ENCODE measurements at regions not wholly inside any gene's neighbourhood (a gene's known extent, or its start where the extent isn't known, plus 50 kb on each side); places are given as distances from the start of the nearest gene placed in this dataset.
A peak's percentile ranks its signal among the peaks of the same experiment; 100 is the strongest.

DNA sequence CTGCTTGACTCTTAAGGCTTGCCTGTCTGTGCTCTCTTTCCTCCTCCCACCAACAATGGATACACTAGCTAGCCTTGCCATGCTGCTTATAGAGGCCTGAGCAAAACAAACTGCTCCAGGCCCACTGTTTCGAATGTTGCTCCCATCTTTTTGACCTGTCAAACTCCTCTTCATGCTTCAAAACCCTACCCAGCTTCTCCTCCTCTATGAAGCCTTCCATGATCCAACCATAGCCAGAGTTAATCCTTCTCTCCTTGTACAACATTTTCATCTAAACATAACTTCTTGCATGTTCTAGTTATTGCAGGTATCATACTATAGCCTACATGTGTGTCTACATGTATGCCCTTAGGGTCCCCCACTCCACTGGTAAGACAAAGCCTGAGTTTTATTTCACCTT is 426.7 kb upstream of the MGMT start:
- DNase-seq: no peak
- Mint-ChIP-seq H3K4me1 (ENCODE audit: low read depth) (no peaks in the 10 kb centered on the region), H3K27ac (no peak overlapping the region), H3K27me3 (ENCODE audit: insufficient read depth) (no peaks in the 10 kb centered on the region), H3K4me3 (no peak overlapping the region), H3K36me3 (ENCODE audit: low read depth) (no peaks in the 10 kb centered on the region; the same call in 1 of the 2 replicates), H3K9me3 (peaks cover 19% of the 10 kb centered on the region)
- TF ChIP-seq CTCF (IDR thresholded peaks at IDR 0.05): no peak

GRCh38 chr10:129041916-129042315 is 425.1 kb upstream of the MGMT start:
- TF ChIP-seq CTCF (IDR thresholded peaks at IDR 0.05): no peak
- no peak overlapping the region for H3K4me3 Mint-ChIP-seq
- no peak for DNase-seq
- H3K4me1 Mint-ChIP-seq (ENCODE audit: low read depth): no peaks in the 10 kb centered on the region; the same call in 1 of the 2 replicates
- peaks cover 29% of the 10 kb centered on the region for H3K9me3 Mint-ChIP-seq
- H3K36me3 Mint-ChIP-seq (ENCODE audit: low read depth): no peaks in the 10 kb centered on the region; the same call in 1 of the 2 replicates
- no peaks in the 10 kb centered on the region; the same call in 1 of the 2 replicates for H3K27me3 Mint-ChIP-seq (ENCODE audit: insufficient read depth)
- H3K27ac Mint-ChIP-seq: no peak overlapping the region

DNA sequence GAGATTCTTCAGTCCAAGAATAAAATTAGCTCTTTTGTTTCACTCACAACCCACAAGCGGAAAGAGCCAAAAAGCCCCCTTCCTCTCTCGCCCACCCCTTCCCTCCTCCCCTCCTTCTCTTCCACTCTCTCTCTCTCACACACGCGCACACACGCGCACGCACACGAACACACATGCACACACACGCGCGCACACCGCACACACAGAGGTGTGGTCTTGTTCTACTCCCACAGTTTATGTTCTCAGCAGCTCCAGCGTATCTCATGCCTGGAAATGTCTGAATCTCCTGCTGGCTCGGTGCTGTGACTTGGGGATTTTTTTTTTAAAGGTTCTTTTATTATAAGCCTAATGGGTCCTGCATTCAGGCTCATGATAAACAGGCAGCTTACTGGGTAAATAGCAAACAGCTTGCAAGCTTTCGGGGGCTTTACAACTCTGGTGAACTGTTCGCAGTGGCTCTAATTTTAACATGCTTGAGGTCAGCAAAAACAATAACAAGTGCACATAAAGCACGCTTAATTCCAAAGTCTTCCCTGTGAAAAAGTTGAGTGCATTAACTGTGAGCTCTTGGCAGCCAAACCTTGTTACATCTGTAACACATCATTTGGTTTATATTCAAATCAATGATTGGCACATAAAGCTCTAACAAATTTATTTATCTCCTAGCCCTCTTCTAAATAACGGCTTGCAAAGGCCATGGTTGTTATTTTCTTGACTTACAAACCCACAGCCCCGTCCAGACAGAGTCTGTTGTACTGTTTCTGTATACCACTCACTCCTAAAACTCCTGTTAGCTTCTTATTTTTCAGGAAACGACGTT is 424.1 kb upstream of the MGMT start:
- TF ChIP-seq CTCF (IDR thresholded peaks at IDR 0.05): no peak
- no peaks in the 10 kb centered on the region; the same call in 1 of the 2 replicates for H3K4me1 Mint-ChIP-seq (ENCODE audit: low read depth)
- H3K36me3 Mint-ChIP-seq (ENCODE audit: low read depth): no peaks in the 10 kb centered on the region; the same call in 1 of the 2 replicates
- H3K9me3 Mint-ChIP-seq: peaks cover 26% of the 10 kb centered on the region
- H3K27ac Mint-ChIP-seq: no peak overlapping the region
- no peak overlapping the region for H3K4me3 Mint-ChIP-seq
- no peak for DNase-seq
- H3K27me3 Mint-ChIP-seq (ENCODE audit: insufficient read depth): no peaks in the 10 kb centered on the region; the same call in 1 of the 2 replicates

GRCh38 chr10:129043691-129044090 is 423.4 kb upstream of the MGMT start:
- Mint-ChIP-seq H3K27ac (no peak overlapping the region), H3K4me1 (ENCODE audit: low read depth) (no peaks in the 10 kb centered on the region; the same call in 1 of the 2 replicates), H3K36me3 (ENCODE audit: low read depth) (no peaks in the 10 kb centered on the region; the same call in 1 of the 2 replicates), H3K9me3 (peaks cover 26% of the 10 kb centered on the region), H3K27me3 (ENCODE audit: insufficient read depth) (no peaks in the 10 kb centered on the region; the same call in 1 of the 2 replicates), H3K4me3 (no peak overlapping the region)
- DNase-seq: no peak
- TF ChIP-seq CTCF (IDR thresholded peaks at IDR 0.05): no peak

DNA sequence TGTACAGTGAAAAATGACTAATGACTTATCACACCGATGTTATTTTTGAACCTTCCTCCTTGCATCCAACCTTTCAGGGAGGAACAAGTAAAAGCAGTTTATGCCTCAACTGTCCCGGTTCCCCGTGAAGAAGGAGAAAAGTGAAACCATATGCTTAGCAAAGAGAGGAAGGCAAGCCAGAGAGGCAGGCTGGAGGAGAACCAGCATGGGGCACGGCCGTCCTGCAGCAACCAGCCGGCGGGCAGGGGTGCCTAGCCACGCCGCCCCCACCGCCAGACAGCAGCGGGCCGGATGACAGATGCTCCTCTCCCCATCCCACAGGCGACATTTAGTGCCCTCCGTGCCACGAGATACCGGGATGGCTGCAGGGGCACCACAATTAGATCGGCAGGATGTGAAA is 421.4 kb upstream of the MGMT start:
- Mint-ChIP-seq H3K27me3 (ENCODE audit: insufficient read depth) (no peaks in the 10 kb centered on the region; the same call in 1 of the 2 replicates), H3K9me3 (peaks cover 34% of the 10 kb centered on the region; the same call in 1 of the 2 replicates), H3K4me1 (ENCODE audit: low read depth) (no peaks in the 10 kb centered on the region; the same call in 1 of the 2 replicates), H3K27ac (no peak overlapping the region), H3K36me3 (ENCODE audit: low read depth) (peaks cover 4% of the 10 kb centered on the region; the same call in 1 of the 2 replicates), H3K4me3 (peak overlapping the region; percentile 55; the same call in 1 of the 2 replicates)
- no peak for TF ChIP-seq CTCF (IDR thresholded peaks at IDR 0.05)
- no peak for DNase-seq

All from HFFc6 (cell line).